Caco-2 (cell line): ENCODE measurements at regions not wholly inside any gene's neighbourhood (a gene's known extent, or its start where the extent isn't known, plus 50 kb on each side); places are given as distances from the start of the nearest gene placed in this dataset.

Experiments used
- BruUV-seq: library from RNA; stranded (reverse); fragments of 400-500 nt; replicated peaks from 2 replicates; lab custom pipeline; 2021; lab: Mats Ljungman, UMichigan
- CTCF ChIA-PET: fragments of 300-600 bp; sonication (Branson Sonifier 250); formaldehyde crosslinking; loops from one replicate; lab custom pipeline; 2022; ENCODE audit warnings: antibody characterized with exemption; lab: Charles Lee
- POLR2A ChIA-PET: fragments of 300-600 bp; sonication (Branson Sonifier 250); formaldehyde crosslinking; loops from one replicate; lab custom pipeline; 2022; ENCODE audit warnings: antibody characterized with exemption; lab: Charles Lee
- DNase-seq, 2 experiments: peaks; one replicate each; pipeline versions ENCODE4 v3.0.0 to v3.0.0-alpha.2; 2020 to 2022
- H3K27me3 ChIP-seq: replicated peaks from 2 replicates; pipeline ENCODE4 v1.6.0; 2011; ENCODE audit warnings: low read length; ENCODE audit not compliant: control insufficient read depth, insufficient read depth
- H3K36me3 ChIP-seq: 2 replicates; pipeline ENCODE4 v1.5.1; 2011; ENCODE audit warnings: low read length; ENCODE audit not compliant: control insufficient read depth, insufficient read depth
- H3K4me1 ChIP-seq: fragments of 250-450 bp; sonication (Bioruptor Pico); 2 replicates; pipeline ENCODE4 v1.5.1; 2020; ENCODE audit warnings: mild to moderate bottlenecking
- H3K4me3 ChIP-seq: 2 replicates; pipeline ENCODE4 v1.5.1; 2011; ENCODE audit warnings: low read depth, mild to moderate bottlenecking, control low read depth, low read length
- H3K9me3 ChIP-seq: fragments of 250-450 bp; sonication (Bioruptor Pico); 2 replicates; pipeline ENCODE4 v1.5.1; 2020; ENCODE audit warnings: mild to moderate bottlenecking, moderate library complexity
- H3K27ac Mint-ChIP-seq: one replicate; pipeline ENCODE4 v1.8.0; 2022; ENCODE audit warnings: mixed read lengths; ENCODE audit not compliant: unreplicated experiment
- H3K27me3 Mint-ChIP-seq: one replicate; pipeline ENCODE4 v1.8.0; 2022; ENCODE audit warnings: mixed read lengths; ENCODE audit not compliant: insufficient read depth, unreplicated experiment
- H3K36me3 Mint-ChIP-seq: one replicate; pipeline ENCODE4 v1.8.0; 2022; ENCODE audit warnings: mild to moderate bottlenecking, mixed read lengths; ENCODE audit not compliant: insufficient read depth, unreplicated experiment
- H3K4me1 Mint-ChIP-seq: one replicate; pipeline ENCODE4 v1.8.0; 2022; ENCODE audit warnings: low read depth, mixed read lengths; ENCODE audit not compliant: unreplicated experiment
- H3K4me3 Mint-ChIP-seq: one replicate; pipeline ENCODE4 v1.8.0; 2022; ENCODE audit warnings: mild to moderate bottlenecking, moderate library complexity, mixed read lengths; ENCODE audit not compliant: unreplicated experiment
- H3K9me3 Mint-ChIP-seq: one replicate; pipeline ENCODE4 v1.8.0; 2022; ENCODE audit warnings: mixed read lengths; ENCODE audit not compliant: unreplicated experiment
- intact Hi-C: fragments of 100-400 bp; cut with micrococcal nuclease; formaldehyde crosslinking; loops from one replicate; pipeline ENCODE4 v1.10.0; 2022; ENCODE audit not compliant: unreplicated experiment
- TF ChIP-seq, protein P1 (sequence below), 2 experiments: fragments of 200-600 bp in 1 of 2; IDR thresholded peaks; 1 replicate in 1 of 2; 2 replicates in 1 of 2; pipeline versions ENCODE4 v1.5.1 to v1.8.0; 2011 to 2022; ENCODE audit warnings: antibody characterized with exemption in 1 of 2, control low read depth in 1 of 2, inconsistent platforms in 1 of 2, low read depth in 1 of 2, low read length in 1 of 2, mild to moderate bottlenecking in 1 of 2, moderate library complexity in 1 of 2; ENCODE audit not compliant: insufficient read depth in 1 of 2, severe bottlenecking in 1 of 2, unreplicated experiment in 1 of 2

DNA sequence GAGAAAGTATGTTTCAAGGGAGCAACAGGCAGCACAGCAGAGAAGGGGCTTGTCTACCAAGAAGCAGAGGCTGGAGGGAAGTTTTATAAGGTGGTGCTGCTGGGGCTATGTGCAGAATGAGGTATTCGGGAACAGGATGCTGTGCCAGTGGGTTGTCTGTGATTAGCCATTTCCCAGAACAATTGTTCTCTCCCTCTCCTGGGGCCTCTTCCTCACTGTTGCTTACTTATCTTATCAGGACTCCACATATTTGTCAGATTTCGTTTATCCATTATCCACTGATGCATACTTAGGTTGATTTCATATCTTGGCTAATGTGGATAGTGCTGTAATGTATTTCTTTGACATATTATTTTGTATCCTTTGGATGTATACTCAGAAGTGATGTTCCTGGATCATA is 195.1 kb upstream of the RTL1 start:
- Histone ChIP-seq H3K4me1 (no peaks in the 10 kb centered on the region), H3K9me3 (peaks cover 9% of the 10 kb centered on the region; the same call in 1 of the 2 replicates), H3K4me3 (no peak overlapping the region), H3K36me3 (no peaks in the 10 kb centered on the region), H3K27me3 (no peaks in the 10 kb centered on the region)
- no TSS peak for BruUV-seq
- CTCF ChIA-PET: no interaction called here
- Mint-ChIP-seq H3K4me1 (no peaks in the 10 kb centered on the region), H3K4me3 (no peak overlapping the region), H3K27me3 (no peaks in the 10 kb centered on the region), H3K9me3 (no peaks in the 10 kb centered on the region), H3K36me3 (no peaks in the 10 kb centered on the region), H3K27ac (no peak overlapping the region)
- POLR2A ChIA-PET: no interaction called here
- DNase-seq: no peak
- TF ChIP-seq, protein P1, sequence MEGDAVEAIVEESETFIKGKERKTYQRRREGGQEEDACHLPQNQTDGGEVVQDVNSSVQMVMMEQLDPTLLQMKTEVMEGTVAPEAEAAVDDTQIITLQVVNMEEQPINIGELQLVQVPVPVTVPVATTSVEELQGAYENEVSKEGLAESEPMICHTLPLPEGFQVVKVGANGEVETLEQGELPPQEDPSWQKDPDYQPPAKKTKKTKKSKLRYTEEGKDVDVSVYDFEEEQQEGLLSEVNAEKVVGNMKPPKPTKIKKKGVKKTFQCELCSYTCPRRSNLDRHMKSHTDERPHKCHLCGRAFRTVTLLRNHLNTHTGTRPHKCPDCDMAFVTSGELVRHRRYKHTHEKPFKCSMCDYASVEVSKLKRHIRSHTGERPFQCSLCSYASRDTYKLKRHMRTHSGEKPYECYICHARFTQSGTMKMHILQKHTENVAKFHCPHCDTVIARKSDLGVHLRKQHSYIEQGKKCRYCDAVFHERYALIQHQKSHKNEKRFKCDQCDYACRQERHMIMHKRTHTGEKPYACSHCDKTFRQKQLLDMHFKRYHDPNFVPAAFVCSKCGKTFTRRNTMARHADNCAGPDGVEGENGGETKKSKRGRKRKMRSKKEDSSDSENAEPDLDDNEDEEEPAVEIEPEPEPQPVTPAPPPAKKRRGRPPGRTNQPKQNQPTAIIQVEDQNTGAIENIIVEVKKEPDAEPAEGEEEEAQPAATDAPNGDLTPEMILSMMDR (IDR thresholded peaks at IDR 0.05; ENCODE audit: insufficient read depth in 1 of 2, low read depth in 1 of 2, low read length in 1 of 2, severe bottlenecking in 1 of 2, unreplicated experiment in 1 of 2): no peak
- intact Hi-C loops: no loop called here

DNA sequence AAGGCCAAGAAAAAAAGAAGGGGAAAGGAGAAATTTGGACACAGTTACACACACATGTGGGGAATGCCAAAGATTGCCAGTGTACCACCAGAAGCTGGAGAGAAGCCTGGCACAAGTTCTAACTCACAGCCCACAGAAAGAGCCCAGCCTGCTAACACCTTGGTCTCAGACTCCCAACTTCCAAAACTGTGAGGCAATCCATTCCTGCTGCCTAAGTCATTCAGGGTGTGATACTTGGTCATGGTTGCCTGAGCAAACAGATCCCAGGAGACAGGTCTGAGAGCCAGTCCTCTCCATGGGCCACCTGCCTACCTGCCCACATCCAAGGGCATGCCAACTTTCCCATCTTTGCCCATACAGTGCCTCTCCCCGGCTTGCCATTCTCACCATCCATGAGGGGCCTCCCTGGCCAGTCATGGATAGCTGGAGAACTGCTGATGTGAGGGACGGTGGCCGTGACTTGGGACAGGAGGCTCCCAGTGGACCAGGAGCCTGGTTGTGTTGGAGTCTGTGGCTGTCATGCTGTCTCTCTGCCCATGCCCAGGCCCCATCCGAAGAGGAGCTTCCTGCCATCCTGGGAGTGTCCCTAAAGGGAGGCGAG is 198.0 kb upstream of the RTL1 start:
- H3K27me3 Mint-ChIP-seq: no peaks in the 10 kb centered on the region
- ChIA-PET CTCF (no interaction called here), POLR2A (no interaction called here)
- Histone ChIP-seq H3K9me3 (peaks cover 9% of the 10 kb centered on the region; the same call in 1 of the 2 replicates), H3K4me1 (no peaks in the 10 kb centered on the region), H3K36me3 (no peaks in the 10 kb centered on the region), H3K4me3 (no peak overlapping the region), H3K27me3 (no peaks in the 10 kb centered on the region)
- intact Hi-C loops: no loop called here
- no peaks in the 10 kb centered on the region for H3K36me3 Mint-ChIP-seq
- BruUV-seq: no TSS peak
- DNase-seq: peak in 1 of 2 experiments; percentile 13
- H3K9me3 Mint-ChIP-seq: peaks cover 10% of the 10 kb centered on the region
- H3K4me1 Mint-ChIP-seq: no peaks in the 10 kb centered on the region
- no peak overlapping the region for H3K4me3 Mint-ChIP-seq
- H3K27ac Mint-ChIP-seq: no peak overlapping the region
- TF ChIP-seq, protein P1 (IDR thresholded peaks at IDR 0.05; ENCODE audit: insufficient read depth in 1 of 2, low read depth in 1 of 2, low read length in 1 of 2, severe bottlenecking in 1 of 2, unreplicated experiment in 1 of 2): no peak

DNA sequence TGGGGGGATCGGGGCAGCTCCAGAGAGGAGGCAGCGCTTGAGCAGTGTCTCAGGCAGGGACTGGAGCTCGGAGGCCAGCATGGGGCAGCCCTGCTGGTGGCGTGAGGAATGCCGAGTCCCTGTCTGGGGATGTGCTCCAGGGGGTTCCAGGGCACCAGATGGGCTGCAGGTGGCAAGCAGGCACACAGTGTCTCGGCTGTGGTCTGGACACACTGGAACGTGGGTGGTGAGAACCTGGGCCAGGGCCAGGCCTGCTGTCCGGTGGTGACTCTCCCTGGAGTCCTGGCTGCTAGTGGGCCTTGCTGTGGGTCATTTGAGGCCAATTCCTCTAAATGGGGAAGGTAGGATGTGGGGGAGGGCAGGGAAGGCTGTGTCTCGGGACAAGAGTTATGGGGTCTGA is 199.4 kb upstream of the RTL1 start:
- intact Hi-C loops: no loop called here
- Histone ChIP-seq H3K36me3 (no peaks in the 10 kb centered on the region), H3K4me3 (no peak overlapping the region), H3K27me3 (no peaks in the 10 kb centered on the region), H3K9me3 (peaks cover 9% of the 10 kb centered on the region; the same call in 1 of the 2 replicates), H3K4me1 (no peaks in the 10 kb centered on the region)
- TF ChIP-seq, protein P1 (IDR thresholded peaks at IDR 0.05; ENCODE audit: insufficient read depth in 1 of 2, low read depth in 1 of 2, low read length in 1 of 2, severe bottlenecking in 1 of 2, unreplicated experiment in 1 of 2): no peak
- CTCF ChIA-PET: no interaction called here
- BruUV-seq: no TSS peak
- H3K4me1 Mint-ChIP-seq: no peaks in the 10 kb centered on the region
- peak in 1 of 2 experiments; percentile 17 for DNase-seq
- no peaks in the 10 kb centered on the region for H3K27me3 Mint-ChIP-seq
- H3K27ac Mint-ChIP-seq: no peak overlapping the region
- no peak overlapping the region for H3K4me3 Mint-ChIP-seq
- H3K9me3 Mint-ChIP-seq: peaks cover 19% of the 10 kb centered on the region
- POLR2A ChIA-PET: no interaction called here
- H3K36me3 Mint-ChIP-seq: no peaks in the 10 kb centered on the region
